ENCODE measurements at regions not wholly inside any gene's neighbourhood (a gene's known extent, or its start where the extent isn't known, plus 50 kb on each side); places are given as distances from the start of the nearest gene placed in this dataset.

DNA sequence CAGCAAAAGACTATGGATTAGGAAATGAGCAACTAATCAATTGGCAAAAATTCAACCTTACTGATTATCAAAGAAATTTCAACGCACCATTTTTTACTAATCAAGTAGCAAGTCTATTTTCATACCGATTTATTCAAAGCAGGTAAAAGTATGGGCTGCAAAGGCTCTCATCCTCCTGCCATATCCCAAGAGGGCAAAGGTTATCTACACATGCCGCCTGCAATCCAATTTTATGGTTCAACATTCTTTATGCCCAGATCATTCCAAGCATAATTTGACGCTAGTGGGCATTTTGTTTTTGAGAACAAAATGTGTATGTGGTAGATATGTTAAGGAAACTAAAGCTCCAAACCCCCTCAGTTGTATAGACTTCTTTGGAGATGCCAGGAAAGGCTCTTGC, 270.6 kb downstream of the MAF start:
- no peak for TF ChIP-seq EZH2phosphoT487 (IDR thresholded peaks at IDR 0.05; ENCODE audit: low read depth, severe bottlenecking, unreplicated experiment)
- TF ChIP-seq, protein P1, sequence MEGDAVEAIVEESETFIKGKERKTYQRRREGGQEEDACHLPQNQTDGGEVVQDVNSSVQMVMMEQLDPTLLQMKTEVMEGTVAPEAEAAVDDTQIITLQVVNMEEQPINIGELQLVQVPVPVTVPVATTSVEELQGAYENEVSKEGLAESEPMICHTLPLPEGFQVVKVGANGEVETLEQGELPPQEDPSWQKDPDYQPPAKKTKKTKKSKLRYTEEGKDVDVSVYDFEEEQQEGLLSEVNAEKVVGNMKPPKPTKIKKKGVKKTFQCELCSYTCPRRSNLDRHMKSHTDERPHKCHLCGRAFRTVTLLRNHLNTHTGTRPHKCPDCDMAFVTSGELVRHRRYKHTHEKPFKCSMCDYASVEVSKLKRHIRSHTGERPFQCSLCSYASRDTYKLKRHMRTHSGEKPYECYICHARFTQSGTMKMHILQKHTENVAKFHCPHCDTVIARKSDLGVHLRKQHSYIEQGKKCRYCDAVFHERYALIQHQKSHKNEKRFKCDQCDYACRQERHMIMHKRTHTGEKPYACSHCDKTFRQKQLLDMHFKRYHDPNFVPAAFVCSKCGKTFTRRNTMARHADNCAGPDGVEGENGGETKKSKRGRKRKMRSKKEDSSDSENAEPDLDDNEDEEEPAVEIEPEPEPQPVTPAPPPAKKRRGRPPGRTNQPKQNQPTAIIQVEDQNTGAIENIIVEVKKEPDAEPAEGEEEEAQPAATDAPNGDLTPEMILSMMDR (IDR thresholded peaks at IDR 0.05; ENCODE audit: poor library complexity): no peak
- TF ChIP-seq EZH2 (IDR thresholded peaks at IDR 0.05; ENCODE audit: borderline replicate concordance): no peak
